ENCODE measurements at regions not wholly inside any gene's neighbourhood (a gene's known extent, or its start where the extent isn't known, plus 50 kb on each side); places are given as distances from the start of the nearest gene placed in this dataset.

- TF ChIP-seq CTCF (IDR thresholded peaks at IDR 0.05; ENCODE audit: control insufficient read depth, insufficient read depth, low read depth, low read length, missing control alignments), result no peak
- H3K4me3 ChIP-seq (ENCODE audit: control insufficient read depth, low read depth, low read length), result no peak overlapping the region
- no peak for DNase-seq (ENCODE audit: low read depth)
Measured at GRCh38 chr12:63416788-63417187, 251.5 kb downstream of the DPY19L2 start.

- H3K4me3 ChIP-seq (ENCODE audit: control insufficient read depth, low read depth, low read length), result no peak overlapping the region
- no peak for DNase-seq (ENCODE audit: low read depth)
- TF ChIP-seq CTCF (IDR thresholded peaks at IDR 0.05; ENCODE audit: control insufficient read depth, insufficient read depth, low read depth, low read length, missing control alignments), result no peak
Measured at GRCh38 chr12:63415357-63415756, 252.9 kb downstream of the DPY19L2 start.

- no peak for DNase-seq (ENCODE audit: low read depth)
- H3K4me3 ChIP-seq (ENCODE audit: control insufficient read depth, low read depth, low read length), result no peak overlapping the region
- no peak for TF ChIP-seq CTCF (IDR thresholded peaks at IDR 0.05; ENCODE audit: control insufficient read depth, insufficient read depth, low read depth, low read length, missing control alignments)
Measured at GRCh38 chr12:63410197-63410596, 258.1 kb downstream of the DPY19L2 start.

- H3K4me3 ChIP-seq (ENCODE audit: control insufficient read depth, low read depth, low read length), result no peak overlapping the region
- no peak for DNase-seq (ENCODE audit: low read depth)
- no peak for TF ChIP-seq CTCF (IDR thresholded peaks at IDR 0.05; ENCODE audit: control insufficient read depth, insufficient read depth, low read depth, low read length, missing control alignments)
Measured at GRCh38 chr12:63406781-63407180, 255.8 kb upstream of the AVPR1A start.

- no peak for TF ChIP-seq CTCF (IDR thresholded peaks at IDR 0.05; ENCODE audit: control insufficient read depth, insufficient read depth, low read depth, low read length, missing control alignments)
- DNase-seq (ENCODE audit: low read depth), result no peak
- no peak overlapping the region for H3K4me3 ChIP-seq (ENCODE audit: control insufficient read depth, low read depth, low read length)
Measured at GRCh38 chr12:63404611-63405010, 253.6 kb upstream of the AVPR1A start.

GRCh38 chr12:63403256-63403655, 252.3 kb upstream of the AVPR1A start:
- DNase-seq (ENCODE audit: low read depth), result no peak
- no peak overlapping the region for H3K4me3 ChIP-seq (ENCODE audit: control insufficient read depth, low read depth, low read length)
- no peak for TF ChIP-seq CTCF (IDR thresholded peaks at IDR 0.05; ENCODE audit: control insufficient read depth, insufficient read depth, low read depth, low read length, missing control alignments)

GRCh38 chr12:63400718-63401117, 249.7 kb upstream of the AVPR1A start:
- DNase-seq (ENCODE audit: low read depth), result no peak
- no peak for TF ChIP-seq CTCF (IDR thresholded peaks at IDR 0.05; ENCODE audit: control insufficient read depth, insufficient read depth, low read depth, low read length, missing control alignments)

More at GRCh38 chr12:63400718-63401117, 249.7 kb upstream of the AVPR1A start:
- no peak overlapping the region for H3K4me3 ChIP-seq (ENCODE audit: control insufficient read depth, low read depth, low read length)
